ENCODE measurements at regions not wholly inside any gene's neighbourhood (a gene's known extent, or its start where the extent isn't known, plus 50 kb on each side); places are given as distances from the start of the nearest gene placed in this dataset.

GRCh38 chr17:72065556-72065955, 55.3 kb upstream of the SOX9 start:
- TF ChIP-seq POLR2A (IDR thresholded peaks at IDR 0.05), result no peak
- no peak for TF ChIP-seq CTCF (IDR thresholded peaks at IDR 0.05)
